NCI-H446 treated with DMSO at 0.1 percent for 48 hours (cell line): ENCODE measurements at regions not wholly inside any gene's neighbourhood (a gene's known extent, or its start where the extent isn't known, plus 50 kb on each side); places are given as distances from the start of the nearest gene placed in this dataset.
"Not testable (repeated sequence)": the region's sequence is repeated elsewhere in the genome, so short reads cannot be mapped to it uniquely, and the experiment has no call there.

Source experiments
- DNase-seq: peaks from one replicate; lab custom pipeline; 2025; lab: John Stamatoyannopoulos, UW

GRCh38 chr4:175281894-175282293, 363.7 kb downstream of the ADAM29 start:
- no peak for DNase-seq

- no peak for DNase-seq
These were observed 364.2 kb downstream of the ADAM29 start for GRCh38 chr4:175282407-175282806.

GRCh38 chr4:175290401-175290800, 372.2 kb downstream of the ADAM29 start:
- DNase-seq = no peak

- DNase-seq = no peak
These were observed 379.9 kb downstream of the ADAM29 start for GRCh38 chr4:175297965-175298565.

GRCh38 chr4:175306436-175306835, 388.3 kb downstream of the ADAM29 start:
- DNase-seq = no peak

- DNase-seq = no peak
These were observed 389.2 kb downstream of the ADAM29 start for GRCh38 chr4:175307326-175307725.

GRCh38 chr4:175308236-175308635, 390.1 kb downstream of the ADAM29 start:
- DNase-seq = no peak

- DNase-seq = no peak
These were observed 390.9 kb downstream of the ADAM29 start for GRCh38 chr4:175309041-175309440.

GRCh38 chr4:175325230-175325629, 407.1 kb downstream of the ADAM29 start:
- DNase-seq = no peak

- no peak for DNase-seq
These were observed 408.6 kb downstream of the ADAM29 start for GRCh38 chr4:175326796-175327195.

GRCh38 chr4:175330236-175330635, 412.1 kb downstream of the ADAM29 start:
- DNase-seq = no peak

- no peak for DNase-seq
These were observed 412.5 kb downstream of the ADAM29 start for GRCh38 chr4:175330652-175331051.

- DNase-seq = no peak
These were observed 417.2 kb downstream of the ADAM29 start for GRCh38 chr4:175335331-175335730.

- DNase-seq = not testable (repeated sequence)
These were observed 418.4 kb downstream of the ADAM29 start for GRCh38 chr4:175336570-175336969.

- no peak for DNase-seq
These were observed 421.0 kb downstream of the ADAM29 start for GRCh38 chr4:175339100-175339707.

- DNase-seq = no peak
These were observed 423.1 kb downstream of the ADAM29 start for GRCh38 chr4:175341203-175341755.

- no peak for DNase-seq
These were observed 428.2 kb downstream of the ADAM29 start for GRCh38 chr4:175346376-175346775.

GRCh38 chr4:175350246-175350645, 432.1 kb downstream of the ADAM29 start:
- DNase-seq = no peak

- no peak for DNase-seq
These were observed 433.3 kb downstream of the ADAM29 start for GRCh38 chr4:175351473-175351872.

- no peak for DNase-seq
These were observed 443.0 kb downstream of the GPM6A start for GRCh38 chr4:175369087-175369486.

GRCh38 chr4:175371091-175371490, 441.0 kb downstream of the GPM6A start:
- no peak for DNase-seq

- DNase-seq = no peak
These were observed 439.0 kb downstream of the GPM6A start for GRCh38 chr4:175373031-175373430.

GRCh38 chr4:175374459-175374858, 437.6 kb downstream of the GPM6A start:
- DNase-seq = no peak
